Prostate gland (tissue), 2 donors: ENCODE measurements at regions not wholly inside any gene's neighbourhood (a gene's known extent, or its start where the extent isn't known, plus 50 kb on each side); places are given as distances from the start of the nearest gene placed in this dataset.

Experiments used
- DNase-seq: peaks from one replicate; pipeline ENCODE4 v3.0.0-alpha.2; 2019; ENCODE audit warnings: low spot score
- H3K27ac ChIP-seq, 2 donors: fragments of 200-600 bp; sonication (generic); 2 replicates each; pipeline ENCODE4 v1.5.1; 2017 to 2019
- H3K27me3 ChIP-seq: fragments of 200-600 bp; sonication (generic); replicated peaks from 2 replicates; pipeline ENCODE4 v1.5.1; 2019; ENCODE audit not compliant: insufficient read depth
- H3K36me3 ChIP-seq, 2 donors: fragments of 200-600 bp; sonication (generic); 1 replicate in 1 of 2; 2 replicates in 1 of 2; pipeline versions ENCODE4 v1.5.1 to v1.8.1; 2017 to 2019
- H3K4me1 ChIP-seq: fragments of 200-600 bp; sonication (generic); replicated peaks from 2 replicates; pipeline ENCODE4 v1.5.1; 2019
- H3K4me3 ChIP-seq, 2 donors: fragments of 200-600 bp; sonication (generic); 2 replicates each; pipeline ENCODE4 v1.5.1; 2017 to 2019
- H3K9me3 ChIP-seq: fragments of 200-600 bp; sonication (generic); 2 replicates; pipeline ENCODE4 v1.5.1; 2017
- POLR2A ChIP-seq: fragments of 450-650 bp; IDR thresholded peaks from one replicate; pipeline ENCODE4 v1.6.1; 2016; ENCODE audit warnings: antibody characterized with exemption, mild to moderate bottlenecking
- POLR2AphosphoS5 ChIP-seq: sonication (generic); formaldehyde crosslinking; IDR thresholded peaks from one replicate; pipeline ENCODE4 v1.6.1; 2017; ENCODE audit warnings: antibody characterized with exemption
- WGBS: methylation state at CpG from one replicate; pipeline ENCODE4 v1.1.5; 2018; 5-methylcytosine and 5-hydroxymethylcytosine counted together
- intact Hi-C: fragments of 100-400 bp; cut with DNase I; formaldehyde crosslinking; loops from one replicate; pipeline ENCODE4 v1.14.2; 2022
- TF ChIP-seq, protein P1 (sequence below), 4 experiments: fragments of 200-600 bp in 2 of 4; fragments of 450-650 bp in 2 of 4; sonication (generic) in 2 of 4; IDR thresholded peaks; 1 replicate in 3 of 4; 2 replicates in 1 of 4; pipeline ENCODE4 v1.5.1; 2016 to 2019; ENCODE audit warnings: antibody characterized with exemption in 4 of 4, mild to moderate bottlenecking in 2 of 4, moderate library complexity in 2 of 4

DNA sequence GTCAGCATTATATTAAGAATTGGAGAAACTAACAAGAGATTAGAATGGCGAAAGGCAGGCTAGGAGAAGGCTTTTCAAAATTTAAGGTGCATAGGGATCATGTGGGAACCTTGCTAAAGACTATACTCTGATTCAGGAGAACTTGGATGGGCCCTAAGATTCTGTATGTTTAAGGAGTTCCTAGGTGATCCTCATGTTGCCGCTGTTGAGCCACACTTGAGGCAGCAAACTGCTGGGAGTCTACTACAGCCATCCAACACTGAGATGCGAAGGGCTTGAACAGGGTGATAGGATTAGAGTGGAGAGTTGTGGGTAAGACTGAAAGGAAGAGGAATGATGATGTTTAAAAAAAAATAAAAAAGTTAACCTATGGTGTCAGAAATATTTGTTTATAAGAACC lies 1013.2 kb downstream of the MRPL39 start:
- intact Hi-C loops = no loop called here
- Histone ChIP-seq H3K9me3 (no peaks in the 10 kb centered on the region), H3K4me1 (no peaks in the 10 kb centered on the region), H3K36me3 (no peaks in the 10 kb centered on the region), H3K27ac (no peak overlapping the region), H3K27me3 (no peaks in the 10 kb centered on the region), H3K4me3 (no peak overlapping the region)
- no peak for DNase-seq
- TF ChIP-seq, protein P1, sequence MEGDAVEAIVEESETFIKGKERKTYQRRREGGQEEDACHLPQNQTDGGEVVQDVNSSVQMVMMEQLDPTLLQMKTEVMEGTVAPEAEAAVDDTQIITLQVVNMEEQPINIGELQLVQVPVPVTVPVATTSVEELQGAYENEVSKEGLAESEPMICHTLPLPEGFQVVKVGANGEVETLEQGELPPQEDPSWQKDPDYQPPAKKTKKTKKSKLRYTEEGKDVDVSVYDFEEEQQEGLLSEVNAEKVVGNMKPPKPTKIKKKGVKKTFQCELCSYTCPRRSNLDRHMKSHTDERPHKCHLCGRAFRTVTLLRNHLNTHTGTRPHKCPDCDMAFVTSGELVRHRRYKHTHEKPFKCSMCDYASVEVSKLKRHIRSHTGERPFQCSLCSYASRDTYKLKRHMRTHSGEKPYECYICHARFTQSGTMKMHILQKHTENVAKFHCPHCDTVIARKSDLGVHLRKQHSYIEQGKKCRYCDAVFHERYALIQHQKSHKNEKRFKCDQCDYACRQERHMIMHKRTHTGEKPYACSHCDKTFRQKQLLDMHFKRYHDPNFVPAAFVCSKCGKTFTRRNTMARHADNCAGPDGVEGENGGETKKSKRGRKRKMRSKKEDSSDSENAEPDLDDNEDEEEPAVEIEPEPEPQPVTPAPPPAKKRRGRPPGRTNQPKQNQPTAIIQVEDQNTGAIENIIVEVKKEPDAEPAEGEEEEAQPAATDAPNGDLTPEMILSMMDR (IDR thresholded peaks at IDR 0.05) = no peak
- 84% methylated on average over 3 of the region's 3 CpGs for WGBS

DNA sequence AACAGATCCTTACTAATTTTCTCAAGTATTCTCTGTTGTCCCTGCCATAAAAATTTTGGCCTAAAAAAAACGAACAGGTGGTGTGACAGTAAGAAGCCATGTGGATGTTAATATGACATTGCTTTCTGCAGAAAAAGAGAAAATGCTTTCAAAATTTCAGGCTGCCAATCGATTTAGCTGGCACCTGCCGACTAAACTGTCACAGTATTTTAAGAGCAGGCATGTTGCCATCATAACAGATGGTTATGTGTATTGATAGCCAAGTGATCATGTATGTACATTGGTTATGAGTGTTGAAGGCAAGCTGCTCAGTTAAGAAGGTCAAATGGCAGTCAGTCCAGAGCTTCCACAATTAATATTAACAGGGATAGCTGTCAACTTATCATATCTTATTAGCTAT lies 1017.0 kb downstream of the MRPL39 start:
- DNase-seq = no peak
- Histone ChIP-seq H3K4me1 (no peaks in the 10 kb centered on the region), H3K36me3 (no peaks in the 10 kb centered on the region), H3K27ac (no peak overlapping the region), H3K27me3 (no peaks in the 10 kb centered on the region), H3K9me3 (no peaks in the 10 kb centered on the region), H3K4me3 (no peak overlapping the region)
- 73% methylated on average over 3 of the region's 3 CpGs for WGBS
- TF ChIP-seq, protein P1 (IDR thresholded peaks at IDR 0.05) = no peak
- TF ChIP-seq POLR2AphosphoS5 (no peak), POLR2A (no peak)
- intact Hi-C loops = no loop called here

DNA sequence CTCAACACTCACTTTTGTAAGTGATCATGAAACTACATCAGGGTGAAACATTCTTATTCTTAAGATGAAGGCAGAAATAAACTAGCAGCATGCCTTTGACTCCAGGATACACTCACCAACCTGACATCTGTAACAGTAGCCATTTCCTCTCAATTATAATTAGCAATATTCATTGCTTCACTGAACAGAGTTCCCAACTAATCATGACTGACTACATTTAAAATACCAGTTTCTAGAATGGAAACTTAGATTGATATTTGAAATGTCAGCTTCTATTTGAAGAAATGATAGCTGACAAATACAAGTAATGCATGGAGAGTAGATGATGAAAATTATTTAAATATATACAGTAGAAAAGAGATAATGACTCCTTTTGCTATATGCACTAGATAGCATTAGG lies 1023.8 kb downstream of the MRPL39 start:
- intact Hi-C loops = no loop called here

GRCh38 chr21:24577301-24577700 lies 1030.0 kb downstream of the MRPL39 start:
- TF ChIP-seq POLR2AphosphoS5 (no peak), POLR2A (no peak)
- TF ChIP-seq, protein P1 (IDR thresholded peaks at IDR 0.05) = no peak
- WGBS = 85% methylated on average over 2 of the region's 2 CpGs
- Histone ChIP-seq H3K4me3 (no peak overlapping the region), H3K9me3 (no peaks in the 10 kb centered on the region), H3K36me3 (no peaks in the 10 kb centered on the region), H3K27me3 (no peaks in the 10 kb centered on the region), H3K27ac (no peak overlapping the region), H3K4me1 (no peaks in the 10 kb centered on the region)
- DNase-seq = no peak
- intact Hi-C loops = no loop called here

More for the DNA sequence above, 1023.8 kb downstream of the MRPL39 start:
- TF ChIP-seq POLR2AphosphoS5 (no peak), POLR2A (no peak)
- TF ChIP-seq, protein P1 (IDR thresholded peaks at IDR 0.05) = no peak
- Histone ChIP-seq H3K27ac (no peak overlapping the region), H3K36me3 (no peaks in the 10 kb centered on the region), H3K4me3 (no peak overlapping the region), H3K27me3 (no peaks in the 10 kb centered on the region), H3K4me1 (no peaks in the 10 kb centered on the region), H3K9me3 (no peaks in the 10 kb centered on the region)
- DNase-seq = no peak

GRCh38 chr21:24561291-24561690 lies 1046.0 kb downstream of the MRPL39 start:
- intact Hi-C loops = no loop called here
- no peak for DNase-seq
- H3K9me3 ChIP-seq = no peaks in the 10 kb centered on the region
- H3K4me3 ChIP-seq = no peak overlapping the region
- no peak overlapping the region for H3K27ac ChIP-seq
- 93% methylated on average over 5 of the region's 5 CpGs for WGBS
- H3K27me3 ChIP-seq = no peaks in the 10 kb centered on the region
- H3K4me1 ChIP-seq = no peaks in the 10 kb centered on the region
- H3K36me3 ChIP-seq = no peaks in the 10 kb centered on the region
- TF ChIP-seq, protein P1 (IDR thresholded peaks at IDR 0.05) = no peak
- TF ChIP-seq POLR2A (no peak), POLR2AphosphoS5 (no peak)
